ENCODE measurements at regions not wholly inside any gene's neighbourhood (a gene's known extent, or its start where the extent isn't known, plus 50 kb on each side); places are given as distances from the start of the nearest gene placed in this dataset.
A peak's percentile ranks its signal among the peaks of the same experiment; 100 is the strongest.

DNA sequence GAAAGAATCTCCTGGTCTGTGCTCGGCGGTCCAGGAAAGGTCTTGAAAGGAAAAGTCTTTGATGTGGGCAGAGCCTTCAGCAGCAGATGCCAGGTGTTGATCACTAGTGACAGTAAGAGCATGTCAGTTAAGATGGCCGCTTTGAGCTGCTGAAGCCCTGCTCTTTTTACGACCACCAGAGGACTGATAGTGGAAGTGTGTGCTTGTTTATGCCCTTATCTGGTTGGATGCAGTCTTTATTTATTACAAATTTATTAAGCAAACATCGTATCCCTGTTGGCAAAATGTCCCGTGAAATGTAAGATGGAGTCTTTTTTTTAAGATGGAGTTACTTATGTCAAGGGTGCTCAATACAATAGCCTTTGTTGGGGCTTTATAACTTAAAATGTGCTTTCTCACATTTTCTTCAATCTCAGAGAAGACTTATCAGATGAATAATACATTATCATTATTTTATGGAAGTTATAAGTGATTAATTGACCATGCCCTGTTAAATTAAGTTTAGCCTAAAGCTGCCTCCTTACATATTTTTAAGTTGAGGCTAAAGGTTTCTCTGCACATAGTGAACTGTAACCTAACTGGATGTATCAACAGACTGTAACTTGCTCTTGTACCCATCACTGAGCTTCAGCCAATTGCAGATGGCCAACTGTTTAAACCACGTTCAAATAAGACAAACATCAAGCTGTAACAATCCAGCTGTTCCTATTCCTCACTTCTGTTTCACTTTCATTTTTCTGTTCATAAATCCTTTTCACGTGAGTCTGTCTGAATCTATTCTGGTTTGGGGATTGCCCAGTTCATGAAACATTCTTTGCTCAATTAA lies 97.4 kb upstream of the PIK3CG start:
- Histone ChIP-seq H3K9me3 (ENCODE audit: insufficient read depth, low read length) (no peaks in the 10 kb centered on the region), H3K9ac (ENCODE audit: low read length) (peak overlapping the region; percentile 0; the same call in 1 of the 2 replicates), H4K20me1 (ENCODE audit: low read depth, low read length) (no peaks in the 10 kb centered on the region), H2AFZ (ENCODE audit: low read depth, low read length, severe bottlenecking) (peak overlapping the region; percentile 25), H3F3A (ENCODE audit: insufficient read depth) (no peaks in the 10 kb centered on the region), H3K4me3 (ENCODE audit: insufficient read depth, low read length, poor library complexity, severe bottlenecking) (peak overlapping the region; percentile 6), H3K27me3 (ENCODE audit: low read length) (no peaks in the 10 kb centered on the region), H3K36me3 (ENCODE audit: low read length) (no peaks in the 10 kb centered on the region), H3K9me2 (replicated peaks; ENCODE audit: insufficient read depth, low read length) (no peaks in the 10 kb centered on the region), H3K4me2 (ENCODE audit: low read depth, low read length, poor library complexity, severe bottlenecking) (peak overlapping the region; percentile 44), H3K27ac (ENCODE audit: low read depth, low read length) (peak overlapping the region; percentile 10), H3K79me2 (ENCODE audit: insufficient read depth, low read length) (no peaks in the 10 kb centered on the region)
- TF ChIP-seq, protein P1, sequence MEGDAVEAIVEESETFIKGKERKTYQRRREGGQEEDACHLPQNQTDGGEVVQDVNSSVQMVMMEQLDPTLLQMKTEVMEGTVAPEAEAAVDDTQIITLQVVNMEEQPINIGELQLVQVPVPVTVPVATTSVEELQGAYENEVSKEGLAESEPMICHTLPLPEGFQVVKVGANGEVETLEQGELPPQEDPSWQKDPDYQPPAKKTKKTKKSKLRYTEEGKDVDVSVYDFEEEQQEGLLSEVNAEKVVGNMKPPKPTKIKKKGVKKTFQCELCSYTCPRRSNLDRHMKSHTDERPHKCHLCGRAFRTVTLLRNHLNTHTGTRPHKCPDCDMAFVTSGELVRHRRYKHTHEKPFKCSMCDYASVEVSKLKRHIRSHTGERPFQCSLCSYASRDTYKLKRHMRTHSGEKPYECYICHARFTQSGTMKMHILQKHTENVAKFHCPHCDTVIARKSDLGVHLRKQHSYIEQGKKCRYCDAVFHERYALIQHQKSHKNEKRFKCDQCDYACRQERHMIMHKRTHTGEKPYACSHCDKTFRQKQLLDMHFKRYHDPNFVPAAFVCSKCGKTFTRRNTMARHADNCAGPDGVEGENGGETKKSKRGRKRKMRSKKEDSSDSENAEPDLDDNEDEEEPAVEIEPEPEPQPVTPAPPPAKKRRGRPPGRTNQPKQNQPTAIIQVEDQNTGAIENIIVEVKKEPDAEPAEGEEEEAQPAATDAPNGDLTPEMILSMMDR (IDR thresholded peaks at IDR 0.05; ENCODE audit: insufficient read depth, low read length, poor library complexity, severe bottlenecking), result no peak

DNA sequence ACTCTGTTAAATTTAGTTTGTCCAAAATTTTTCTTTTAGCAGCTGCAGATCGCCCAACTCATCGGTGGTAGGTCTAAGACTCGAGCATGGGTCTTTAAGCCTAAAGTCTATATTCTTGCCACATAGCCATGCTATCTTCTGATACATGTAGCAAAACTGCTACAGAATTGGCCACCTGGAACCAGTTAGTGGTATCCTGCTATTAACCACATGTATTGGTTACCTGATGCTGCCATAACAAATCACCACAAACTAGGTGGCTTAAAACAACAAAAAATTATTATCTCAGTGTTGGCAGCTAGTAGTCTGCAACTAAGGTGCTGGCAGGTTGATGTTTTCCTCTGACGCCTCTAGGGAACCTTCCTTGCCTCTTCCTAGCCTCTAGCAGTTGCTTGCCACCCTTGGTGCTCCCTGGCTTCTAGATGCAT lies 96.7 kb upstream of the PIK3CG start:
- Histone ChIP-seq H3K9me3 (ENCODE audit: insufficient read depth, low read length) (no peaks in the 10 kb centered on the region), H4K20me1 (ENCODE audit: low read depth, low read length) (no peaks in the 10 kb centered on the region), H3K79me2 (ENCODE audit: insufficient read depth, low read length) (no peaks in the 10 kb centered on the region), H3K9me2 (replicated peaks; ENCODE audit: insufficient read depth, low read length) (no peaks in the 10 kb centered on the region), H3K4me3 (ENCODE audit: insufficient read depth, low read length, poor library complexity, severe bottlenecking) (peak overlapping the region; percentile 6), H3K27me3 (ENCODE audit: low read length) (no peaks in the 10 kb centered on the region), H3K4me2 (ENCODE audit: low read depth, low read length, poor library complexity, severe bottlenecking) (peak overlapping the region; percentile 44), H3K9ac (ENCODE audit: low read length) (peak overlapping the region; percentile 0; the same call in 1 of the 2 replicates), H2AFZ (ENCODE audit: low read depth, low read length, severe bottlenecking) (peak overlapping the region; percentile 25), H3F3A (ENCODE audit: insufficient read depth) (no peaks in the 10 kb centered on the region), H3K27ac (ENCODE audit: low read depth, low read length) (peak overlapping the region; percentile 10), H3K36me3 (ENCODE audit: low read length) (no peaks in the 10 kb centered on the region)
- TF ChIP-seq, protein P1 (IDR thresholded peaks at IDR 0.05; ENCODE audit: insufficient read depth, low read length, poor library complexity, severe bottlenecking), result no peak
- no peak for TF ChIP-seq EZH2phosphoT487 (conservative IDR thresholded peaks at IDR 0.05; ENCODE audit: low read length)

DNA sequence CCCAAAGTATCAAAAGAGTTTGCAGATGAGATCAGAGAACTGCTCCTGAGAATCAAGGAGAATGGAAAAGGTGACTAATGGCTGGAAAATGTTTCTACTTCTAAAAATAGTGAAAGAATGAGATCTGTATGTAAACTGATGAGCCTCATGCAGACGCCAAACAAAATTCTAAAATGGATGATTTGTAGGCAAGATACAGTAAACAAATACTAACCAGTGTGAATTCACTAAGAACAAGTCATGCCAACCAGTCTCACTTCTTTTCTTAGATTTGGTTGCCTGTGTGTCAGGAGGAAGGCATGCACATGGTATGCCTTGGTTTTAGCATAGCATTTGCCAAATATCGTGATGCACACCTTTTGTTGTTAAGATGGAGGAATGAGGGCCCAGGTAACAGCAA lies 94.9 kb upstream of the PIK3CG start:
- H3K4me2 ChIP-seq (ENCODE audit: low read depth, low read length, poor library complexity, severe bottlenecking), result no peak overlapping the region
- H3K27ac ChIP-seq (ENCODE audit: low read depth, low read length), result no peak overlapping the region

More for the DNA sequence above, 94.9 kb upstream of the PIK3CG start:
- no peaks in the 10 kb centered on the region for H3F3A ChIP-seq (ENCODE audit: insufficient read depth)
- H3K9me2 ChIP-seq (replicated peaks; ENCODE audit: insufficient read depth, low read length), result no peaks in the 10 kb centered on the region
- TF ChIP-seq, protein P1 (IDR thresholded peaks at IDR 0.05; ENCODE audit: insufficient read depth, low read length, poor library complexity, severe bottlenecking), result no peak
- TF ChIP-seq EZH2phosphoT487 (conservative IDR thresholded peaks at IDR 0.05; ENCODE audit: low read length), result no peak
- H3K9ac ChIP-seq (ENCODE audit: low read length), result no peak overlapping the region
- peak overlapping the region; percentile 1 for H2AFZ ChIP-seq (ENCODE audit: low read depth, low read length, severe bottlenecking)
- H3K4me3 ChIP-seq (ENCODE audit: insufficient read depth, low read length, poor library complexity, severe bottlenecking), result no peak overlapping the region
- H3K36me3 ChIP-seq (ENCODE audit: low read length), result no peaks in the 10 kb centered on the region
- no peaks in the 10 kb centered on the region for H3K79me2 ChIP-seq (ENCODE audit: insufficient read depth, low read length)
- no peaks in the 10 kb centered on the region for H4K20me1 ChIP-seq (ENCODE audit: low read depth, low read length)
- no peaks in the 10 kb centered on the region for H3K27me3 ChIP-seq (ENCODE audit: low read length)
- H3K9me3 ChIP-seq (ENCODE audit: insufficient read depth, low read length), result no peaks in the 10 kb centered on the region
